Naive thymus-derived CD8-positive, alpha-beta T cell (primary cell): ENCODE measurements at regions not wholly inside any gene's neighbourhood (a gene's known extent, or its start where the extent isn't known, plus 50 kb on each side); places are given as distances from the start of the nearest gene placed in this dataset.
A peak's percentile ranks its signal among the peaks of the same experiment; 100 is the strongest.
"Not testable (repeated sequence)": the region's sequence is repeated elsewhere in the genome, so short reads cannot be mapped to it uniquely, and the experiment has no call there.

Experiments used
- ATAC-seq, 2 donors: fragments of 150-1000 bp; cut with Tn5 transposase in 1 of 2; sonication (Bioruptor Pico), chemical (Tn5 transposase) in 1 of 2; 1 replicate in 1 of 2; 2 replicates in 1 of 2; pipeline ENCODE4 v1.10.0; 2021; ENCODE audit warnings: mild to moderate bottlenecking in 2 of 2, moderate library complexity in 2 of 2
- POLR2A ChIA-PET: fragments of 350-600 bp; sonication (Branson Sonifier 250); formaldehyde crosslinking; loops from one replicate; lab custom pipeline; 2021; ENCODE audit warnings: antibody characterized with exemption; lab: Charles Lee
- DNase-seq, 10 donors: peaks; one replicate each; pipeline versions ENCODE4 v3.0.0 to v3.0.0-alpha.2; 2020 to 2022
- H3K27ac Mint-ChIP-seq, 10 donors: one replicate each; pipeline ENCODE4 v1.8.0; 2020 to 2022; ENCODE audit warnings: mild to moderate bottlenecking in 10 of 10, mixed read lengths in 10 of 10, moderate library complexity in 4 of 10, inconsistent platforms in 1 of 10
- H3K27me3 Mint-ChIP-seq, 5 donors: one replicate each; pipeline ENCODE4 v1.8.0; 2021 to 2022; ENCODE audit warnings: mixed read lengths in 5 of 5
- H3K36me3 Mint-ChIP-seq, 3 donors: one replicate each; pipeline ENCODE4 v1.8.0; 2020 to 2022; ENCODE audit warnings: mixed read lengths in 3 of 3, mild to moderate bottlenecking in 2 of 3, inconsistent platforms in 1 of 3
- H3K4me1 Mint-ChIP-seq, 4 donors: one replicate each; pipeline ENCODE4 v1.8.0; 2021 to 2022; ENCODE audit warnings: mixed read lengths in 4 of 4
- H3K4me3 Mint-ChIP-seq, 10 donors: one replicate each; pipeline ENCODE4 v1.8.0; 2020 to 2022; ENCODE audit warnings: mild to moderate bottlenecking in 10 of 10, mixed read lengths in 10 of 10, moderate library complexity in 6 of 10, inconsistent platforms in 1 of 10
- H3K9me3 Mint-ChIP-seq, 9 donors: one replicate each; pipeline ENCODE4 v1.8.0; 2020 to 2022; ENCODE audit warnings: mixed read lengths in 9 of 9, mild to moderate bottlenecking in 3 of 9, inconsistent platforms in 1 of 9, moderate library complexity in 1 of 9

GRCh38 chr2:224650815-224651439 lies 65.2 kb downstream of the CCDC195 start:
- Mint-ChIP-seq H3K27me3 (peaks cover 0 to 2% (median 0%) of the 10 kb centered on the region in 5 donors), H3K27ac (peak overlapping the region in 1 of 10 donors; percentile 60)
- peak; percentile 48 to 61 for ATAC-seq

GRCh38 chr2:224647684-224648083 lies 62.5 kb upstream of the CUL3 start:
- H3K4me1 Mint-ChIP-seq, H3K9me3 Mint-ChIP-seq, H3K27me3 Mint-ChIP-seq, ATAC-seq, POLR2A ChIA-PET, H3K4me3 Mint-ChIP-seq, H3K36me3 Mint-ChIP-seq, DNase-seq: not testable (repeated sequence)
- H3K27ac Mint-ChIP-seq: peak overlapping the region in 1 of 10 donors; percentile 71

More at GRCh38 chr2:224650815-224651439, 65.2 kb downstream of the CCDC195 start:
- POLR2A ChIA-PET: no interaction called here
- Mint-ChIP-seq H3K4me3 (no peak overlapping the region), H3K9me3 (no peaks in the 10 kb centered on the region), H3K4me1 (peaks cover 0 to 3% (median 0%) of the 10 kb centered on the region in 4 donors), H3K36me3 (no peaks in the 10 kb centered on the region)
- peak in 5 of 10 donors; percentile 6 to 63 (median 50) for DNase-seq

- DNase-seq: peak in 6 of 10 donors; percentile 3 to 41 (median 15)
- ATAC-seq: peak; percentile 68
- Mint-ChIP-seq H3K27ac (no peak overlapping the region), H3K4me3 (no peak overlapping the region), H3K4me1 (peaks cover 0 to 3% (median 0%) of the 10 kb centered on the region in 4 donors), H3K27me3 (peaks cover 0 to 9% (median 2%) of the 10 kb centered on the region in 5 donors), H3K9me3 (no peaks in the 10 kb centered on the region), H3K36me3 (no peaks in the 10 kb centered on the region)
- POLR2A ChIA-PET: no interaction called here
Observed at GRCh38 chr2:224646242-224646846, 61.2 kb upstream of the CUL3 start.

GRCh38 chr2:224645722-224646121 lies 60.6 kb upstream of the CUL3 start:
- no peaks in the 10 kb centered on the region for H3K36me3 Mint-ChIP-seq
- H3K9me3 Mint-ChIP-seq: no peaks in the 10 kb centered on the region
- no peak overlapping the region for H3K27ac Mint-ChIP-seq
- DNase-seq: no peak
- H3K4me1 Mint-ChIP-seq: peaks cover 0 to 3% (median 0%) of the 10 kb centered on the region in 4 donors
- no peak for ATAC-seq
- H3K27me3 Mint-ChIP-seq: peaks cover 0 to 6% (median 2%) of the 10 kb centered on the region in 5 donors
- POLR2A ChIA-PET: no interaction called here
- H3K4me3 Mint-ChIP-seq: no peak overlapping the region

- Mint-ChIP-seq H3K27me3 (peaks cover 0 to 6% (median 2%) of the 10 kb centered on the region in 5 donors), H3K27ac (no peak overlapping the region), H3K9me3 (no peaks in the 10 kb centered on the region), H3K36me3 (no peaks in the 10 kb centered on the region), H3K4me1 (peaks cover 3 to 13% (median 10%) of the 10 kb centered on the region in 4 donors), H3K4me3 (no peak overlapping the region)
- no peak for DNase-seq
- POLR2A ChIA-PET: no interaction called here
- no peak for ATAC-seq
Observed at GRCh38 chr2:224640679-224641078, 55.5 kb upstream of the CUL3 start.

- Mint-ChIP-seq H3K27ac (peak overlapping the region in 7 of 10 donors; percentile 63 to 91 (median 74)), H3K27me3 (peaks cover 0 to 6% (median 2%) of the 10 kb centered on the region in 5 donors), H3K4me1 (peaks cover 3 to 13% (median 10%) of the 10 kb centered on the region in 4 donors), H3K9me3 (no peaks in the 10 kb centered on the region), H3K4me3 (peak overlapping the region in 3 of 10 donors; percentile 10 to 39 (median 34)), H3K36me3 (no peaks in the 10 kb centered on the region)
- POLR2A ChIA-PET: interaction anchor here (1.5 kb wide), 1 partner anchor 53 kb away, joined by 6 read pairs; the partner anchor contains the start of gene CUL3
- peak; percentile 48 to 50 for ATAC-seq
- peak in 4 of 10 donors; percentile 3 to 21 (median 7) for DNase-seq
Observed at GRCh38 chr2:224638301-224638823, 53.2 kb upstream of the CUL3 start.
